HEK293 (cell line): ENCODE measurements at regions not wholly inside any gene's neighbourhood (a gene's known extent, or its start where the extent isn't known, plus 50 kb on each side); places are given as distances from the start of the nearest gene placed in this dataset.

Source experiments
- CTCF ChIA-PET: fragments of 350-600 bp; formaldehyde crosslinking; extraction: SDS; loops from one replicate; lab custom pipeline; 2021; ENCODE audit warnings: antibody characterized with exemption; lab: Yijun Ruan, JAX
- POLR2A ChIA-PET: fragments of 300-600 bp; formaldehyde crosslinking; extraction: SDS; loops from one replicate; lab custom pipeline; 2020; ENCODE audit warnings: antibody characterized with exemption, inconsistent platforms; lab: Yijun Ruan, JAX
- H3K27ac ChIP-seq: fragments of 200-500 bp; sonication (Bioruptor generic); 2 replicates; pipeline ENCODE4 v1.5.1; 2014; ENCODE audit warnings: low read depth, low read length, control low read depth, inconsistent platforms; ENCODE audit errors: extremely low read depth
- H3K36me3 ChIP-seq, 2 experiments: fragments of 200-500 bp in 1 of 2; sonication (Bioruptor generic) in 1 of 2; 1 replicate in 1 of 2; 2 replicates in 1 of 2; pipeline ENCODE4 v1.5.1; 2014 to 2017; ENCODE audit warnings: inconsistent platforms in 2 of 2, low read length in 2 of 2; ENCODE audit not compliant: control insufficient read depth in 2 of 2, insufficient read depth in 1 of 2
- H3K4me1 ChIP-seq: fragments of 200-500 bp; sonication (Bioruptor generic); 2 replicates; pipeline ENCODE4 v1.5.1; 2014; ENCODE audit warnings: mild to moderate bottlenecking, low read length, inconsistent platforms; ENCODE audit not compliant: control insufficient read depth, insufficient read depth
- H3K4me3 ChIP-seq: 2 replicates; pipeline ENCODE4 v1.5.1; 2011; ENCODE audit warnings: low read depth, mild to moderate bottlenecking, control low read depth, low read length, moderate library complexity
- H3K9me3 ChIP-seq: fragments of 200-500 bp; sonication (Bioruptor generic); 2 replicates; pipeline ENCODE4 v1.5.1; 2014; ENCODE audit warnings: low read depth, low read length, inconsistent platforms; ENCODE audit not compliant: control insufficient read depth, insufficient read depth
- BCL11B ChIP-seq: fragments of 450-650 bp; formaldehyde crosslinking; IDR thresholded peaks from 2 replicates; pipeline ENCODE4 v1.5.1; 2016; ENCODE audit warnings: low read depth, missing biosample characterization, missing genetic modification characterization
- CTCF ChIP-seq: fragments of 450-650 bp; formaldehyde crosslinking; IDR thresholded peaks from 2 replicates; pipeline ENCODE4 v1.5.1; 2016; ENCODE audit warnings: missing biosample characterization, missing genetic modification characterization
- GFI1B ChIP-seq: fragments of 450-650 bp; formaldehyde crosslinking; IDR thresholded peaks from 2 replicates; pipeline ENCODE4 v1.5.1; 2016; ENCODE audit warnings: missing biosample characterization, missing genetic modification characterization
- GLI2 ChIP-seq: fragments of 450-650 bp; formaldehyde crosslinking; IDR thresholded peaks from 2 replicates; pipeline ENCODE4; 2017; ENCODE audit warnings: missing biosample characterization, missing genetic modification characterization, low read depth, borderline replicate concordance
- HOXC10 ChIP-seq: sonication (generic); formaldehyde crosslinking; IDR thresholded peaks from 2 replicates; pipeline ENCODE4 v1.8.1; 2023; ENCODE audit warnings: mild to moderate bottlenecking, missing genetic modification reagents
- KLF10 ChIP-seq: fragments of 450-650 bp; IDR thresholded peaks from 2 replicates; pipeline ENCODE4 v1.5.1; 2018; ENCODE audit warnings: missing biosample characterization, mild to moderate bottlenecking, missing genetic modification characterization
- MYNN ChIP-seq: fragments of 450-650 bp; formaldehyde crosslinking; IDR thresholded peaks from 2 replicates; pipeline ENCODE4 v1.5.1; 2016; ENCODE audit warnings: missing biosample characterization, missing genetic modification characterization, borderline replicate concordance
- SP7 ChIP-seq: fragments of 450-650 bp; formaldehyde crosslinking; IDR thresholded peaks from 2 replicates; pipeline ENCODE4 v1.5.1; 2016; ENCODE audit warnings: missing biosample characterization, missing genetic modification characterization
- YY2 ChIP-seq: fragments of 450-650 bp; formaldehyde crosslinking; IDR thresholded peaks from 2 replicates; pipeline ENCODE4 v1.5.1; 2016; ENCODE audit warnings: missing biosample characterization, missing genetic modification characterization
- ZBTB20 ChIP-seq: fragments of 450-650 bp; formaldehyde crosslinking; IDR thresholded peaks from 2 replicates; pipeline ENCODE4 v1.5.1; 2016; ENCODE audit warnings: missing biosample characterization, missing genetic modification characterization
- ZBTB21 ChIP-seq: fragments of 450-650 bp; formaldehyde crosslinking; IDR thresholded peaks from 2 replicates; pipeline ENCODE4 v1.5.1; 2017; ENCODE audit warnings: missing biosample characterization, missing genetic modification characterization
- ZFP37 ChIP-seq: fragments of 450-650 bp; formaldehyde crosslinking; IDR thresholded peaks from 2 replicates; pipeline ENCODE4 v1.5.1; 2016; ENCODE audit warnings: missing biosample characterization, missing genetic modification characterization
- ZNF10 ChIP-seq: fragments of 450-650 bp; formaldehyde crosslinking; IDR thresholded peaks from 2 replicates; pipeline ENCODE4 v1.5.1; 2017; ENCODE audit warnings: missing biosample characterization, missing genetic modification characterization
- ZNF23 ChIP-seq: fragments of 450-650 bp; formaldehyde crosslinking; IDR thresholded peaks from 2 replicates; pipeline ENCODE4 v1.5.1; 2016; ENCODE audit warnings: missing biosample characterization, missing genetic modification characterization, borderline replicate concordance
- ZNF416 ChIP-seq: fragments of 450-650 bp; formaldehyde crosslinking; IDR thresholded peaks from 2 replicates; pipeline ENCODE4 v1.5.1; 2016; ENCODE audit warnings: missing biosample characterization, missing genetic modification characterization
- ZNF488 ChIP-seq: fragments of 450-650 bp; formaldehyde crosslinking; IDR thresholded peaks from 2 replicates; pipeline ENCODE4 v1.5.1; 2016; ENCODE audit warnings: missing biosample characterization, missing genetic modification characterization
- ZNF513 ChIP-seq: fragments of 450-650 bp; IDR thresholded peaks from 2 replicates; pipeline ENCODE4 v1.5.1; 2018; ENCODE audit warnings: missing biosample characterization, missing genetic modification characterization
- ZNF555 ChIP-seq: fragments of 450-650 bp; formaldehyde crosslinking; conservative IDR thresholded peaks from 2 replicates; pipeline ENCODE4 v1.5.1; 2017; ENCODE audit warnings: missing biosample characterization, mild to moderate bottlenecking, missing genetic modification characterization, inconsistent platforms
- ZNF664 ChIP-seq: fragments of 450-650 bp; formaldehyde crosslinking; IDR thresholded peaks from 2 replicates; pipeline ENCODE4 v1.5.1; 2016; ENCODE audit warnings: missing biosample characterization, missing genetic modification characterization
- ZNF704 ChIP-seq: fragments of 450-650 bp; formaldehyde crosslinking; IDR thresholded peaks from 2 replicates; pipeline ENCODE4 v1.5.1; 2016; ENCODE audit warnings: missing biosample characterization, missing genetic modification characterization
- ZNF776 ChIP-seq: fragments of 450-650 bp; formaldehyde crosslinking; IDR thresholded peaks from 2 replicates; pipeline ENCODE4 v1.5.0; 2017; ENCODE audit warnings: missing biosample characterization, missing genetic modification characterization, borderline replicate concordance
- ZNF777 ChIP-seq: fragments of 450-650 bp; formaldehyde crosslinking; IDR thresholded peaks from 2 replicates; pipeline ENCODE4 v1.5.1; 2017; ENCODE audit warnings: missing biosample characterization, missing genetic modification characterization, borderline replicate concordance
- ZNF830 ChIP-seq: fragments of 450-650 bp; IDR thresholded peaks from 2 replicates; pipeline ENCODE4 v1.5.0; 2018; ENCODE audit warnings: missing biosample characterization, missing genetic modification characterization, low read depth, mild to moderate bottlenecking, moderate library complexity
- ZNF837 ChIP-seq: fragments of 450-650 bp; formaldehyde crosslinking; IDR thresholded peaks from 2 replicates; pipeline ENCODE4 v1.5.1; 2016; ENCODE audit warnings: missing biosample characterization, missing genetic modification characterization
- ZNF843 ChIP-seq: fragments of 450-650 bp; formaldehyde crosslinking; IDR thresholded peaks from 2 replicates; pipeline ENCODE4 v1.5.1; 2016; ENCODE audit warnings: missing biosample characterization, missing genetic modification characterization
- ZSCAN16 ChIP-seq: fragments of 450-650 bp; formaldehyde crosslinking; IDR thresholded peaks from 2 replicates; pipeline ENCODE4 v1.5.1; 2016; ENCODE audit warnings: missing biosample characterization, missing genetic modification characterization

GRCh38 chr5:164934561-164934960, 1429.1 kb downstream of the MAT2B start:
- POLR2A ChIA-PET, result no interaction called here

GRCh38 chr5:164941132-164941531, 1435.7 kb downstream of the MAT2B start:
- TF ChIP-seq ZNF416, result no peak
- ChIA-PET CTCF (no interaction called here), POLR2A (no interaction called here)
- no peaks in the 10 kb centered on the region for H3K4me1 ChIP-seq
- H3K4me3 ChIP-seq, result no peak overlapping the region
- H3K36me3 ChIP-seq, result no peaks in the 10 kb centered on the region
- H3K9me3 ChIP-seq, result no peaks in the 10 kb centered on the region
- no peak overlapping the region for H3K27ac ChIP-seq

More at GRCh38 chr5:164934561-164934960, 1429.1 kb downstream of the MAT2B start:
- Histone ChIP-seq H3K4me1 (no peaks in the 10 kb centered on the region), H3K4me3 (no peak overlapping the region), H3K9me3 (no peaks in the 10 kb centered on the region), H3K27ac (no peak overlapping the region), H3K36me3 (no peaks in the 10 kb centered on the region)
- TF ChIP-seq ZNF843 (tag by site-specific recombination) (no peak), ZNF555 (tag by site-specific recombination) (no peak), YY2 (no peak), ZNF10 (tag by site-specific recombination) (no peak), HOXC10 (CRISPR knock-in tag) (no peak), ZNF830 (no peak), ZNF776 (no peak)
- CTCF ChIA-PET, result no interaction called here

- Histone ChIP-seq H3K27ac (no peak overlapping the region), H3K9me3 (no peaks in the 10 kb centered on the region), H3K4me3 (no peak overlapping the region), H3K36me3 (no peaks in the 10 kb centered on the region), H3K4me1 (no peaks in the 10 kb centered on the region)
- CTCF ChIA-PET, result no interaction called here
- TF ChIP-seq GLI2 (tag by site-specific recombination) (no peak), SP7 (tag by site-specific recombination) (no peak), ZFP37 (tag by site-specific recombination) (no peak), ZNF777 (no peak), ZNF664 (tag by site-specific recombination) (no peak), ZNF488 (no peak), ZBTB21 (tag by site-specific recombination) (no peak), ZNF513 (tag by site-specific recombination) (no peak), ZNF837 (tag by site-specific recombination) (no peak), ZNF704 (tag by site-specific recombination) (no peak), MYNN (tag by site-specific recombination) (no peak), GFI1B (no peak), ZSCAN16 (tag by site-specific recombination) (no peak), BCL11B (tag by site-specific recombination) (no peak), ZBTB20 (tag by site-specific recombination) (no peak), KLF10 (tag by site-specific recombination) (no peak), ZNF23 (tag by site-specific recombination) (no peak), CTCF (tag by site-specific recombination) (no peak)
- POLR2A ChIA-PET, result no interaction called here
These were observed 1445.5 kb downstream of the MAT2B start for GRCh38 chr5:164950927-164951326.
